HAP-1 (cell line): ENCODE measurements at regions not wholly inside any gene's neighbourhood (a gene's known extent, or its start where the extent isn't known, plus 50 kb on each side); places are given as distances from the start of the nearest gene placed in this dataset.

Source experiments
- DNase-seq, 2 experiments: peaks; one replicate each; pipeline ENCODE4 v3.0.0-alpha.2; 2016 to 2020; ENCODE audit warnings: low spot score in 2 of 2
- H3K27me3 ChIP-seq: fragments of 250-450 bp; sonication (Bioruptor Pico); 2 replicates; pipeline ENCODE4 v1.5.1; 2020; ENCODE audit warnings: low read depth, mild to moderate bottlenecking, moderate library complexity
- H3K36me3 ChIP-seq: fragments of 250-450 bp; sonication (Bioruptor Pico); replicated peaks from 2 replicates; pipeline ENCODE4 v1.5.1; 2020; ENCODE audit warnings: mild to moderate bottlenecking
- H3K4me1 ChIP-seq: fragments of 250-450 bp; sonication (Bioruptor Pico); 2 replicates; pipeline ENCODE4 v1.5.1; 2020; ENCODE audit warnings: mild to moderate bottlenecking
- H3K4me3 ChIP-seq: fragments of 250-450 bp; sonication (Bioruptor Pico); 2 replicates; pipeline ENCODE4 v1.5.1; 2020; ENCODE audit warnings: mild to moderate bottlenecking, moderate library complexity
- H3K9me3 ChIP-seq: fragments of 250-450 bp; sonication (Bioruptor Pico); 2 replicates; pipeline ENCODE4 v1.5.1; 2020; ENCODE audit warnings: mild to moderate bottlenecking, moderate library complexity
- in situ Hi-C: fragments of 300-500 bp; cut with MboI; formaldehyde crosslinking; loops from 3 replicates; pipeline ENCODE4 v1.14.3; 2020; ENCODE audit warnings: low sequenced_read_pairs, inconsistent platforms, mixed read lengths

DNA sequence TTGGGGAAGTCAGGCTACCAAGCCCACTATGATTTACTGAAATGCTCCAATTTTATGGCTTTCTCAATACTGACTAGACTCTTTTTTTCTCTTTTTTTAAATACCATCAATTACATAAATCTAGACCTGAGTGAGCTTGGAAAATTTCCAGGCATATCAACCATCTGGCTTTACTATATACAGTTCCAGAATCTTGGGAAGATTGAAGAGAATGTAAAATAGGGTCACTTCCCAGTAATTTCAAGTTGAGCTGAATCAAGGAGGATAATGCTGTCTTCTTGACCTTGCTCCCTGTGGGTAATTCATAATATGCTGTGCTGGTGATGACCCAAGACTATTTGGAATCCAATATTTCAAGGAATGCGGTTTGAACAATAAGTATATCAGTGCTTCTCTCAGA is 108.1 kb downstream of the MAP3K21 start:
- Histone ChIP-seq H3K36me3 (no peaks in the 10 kb centered on the region), H3K9me3 (no peaks in the 10 kb centered on the region), H3K27me3 (no peaks in the 10 kb centered on the region), H3K4me3 (no peak overlapping the region), H3K4me1 (no peaks in the 10 kb centered on the region)
- no peak for DNase-seq
- in situ Hi-C loops = loop anchor here (25.0 kb wide), 1 partner anchor 352 kb away; no protein-coding TSS in a partner anchor

DNA sequence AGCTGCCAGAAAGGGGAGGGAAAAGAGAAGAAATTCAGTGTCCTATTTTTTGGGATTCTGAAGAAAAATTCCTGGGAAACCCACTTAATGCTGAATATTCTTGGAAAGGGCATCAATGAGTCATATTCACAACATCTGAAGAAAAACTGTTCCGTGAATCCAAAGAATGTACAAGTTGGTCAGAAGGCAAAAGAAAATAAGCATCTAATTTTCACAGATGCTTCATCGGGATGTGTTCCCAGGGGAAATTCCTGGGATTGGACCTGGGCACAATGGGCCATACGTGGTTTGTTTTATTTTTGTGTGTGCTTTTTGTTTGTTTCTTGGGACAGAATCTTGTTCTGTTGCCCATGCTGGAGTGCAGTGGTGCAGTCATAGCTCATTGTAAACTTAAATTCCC is 112.2 kb downstream of the MAP3K21 start:
- no peak for DNase-seq
- no peaks in the 10 kb centered on the region; the same call in 1 of the 2 replicates for H3K9me3 ChIP-seq
- no peaks in the 10 kb centered on the region for H3K27me3 ChIP-seq
- in situ Hi-C loops = loop anchor here (25.0 kb wide), 1 partner anchor 348 kb away; no protein-coding TSS in a partner anchor
- no peaks in the 10 kb centered on the region for H3K36me3 ChIP-seq
- H3K4me1 ChIP-seq = no peaks in the 10 kb centered on the region
- no peak overlapping the region for H3K4me3 ChIP-seq

DNA sequence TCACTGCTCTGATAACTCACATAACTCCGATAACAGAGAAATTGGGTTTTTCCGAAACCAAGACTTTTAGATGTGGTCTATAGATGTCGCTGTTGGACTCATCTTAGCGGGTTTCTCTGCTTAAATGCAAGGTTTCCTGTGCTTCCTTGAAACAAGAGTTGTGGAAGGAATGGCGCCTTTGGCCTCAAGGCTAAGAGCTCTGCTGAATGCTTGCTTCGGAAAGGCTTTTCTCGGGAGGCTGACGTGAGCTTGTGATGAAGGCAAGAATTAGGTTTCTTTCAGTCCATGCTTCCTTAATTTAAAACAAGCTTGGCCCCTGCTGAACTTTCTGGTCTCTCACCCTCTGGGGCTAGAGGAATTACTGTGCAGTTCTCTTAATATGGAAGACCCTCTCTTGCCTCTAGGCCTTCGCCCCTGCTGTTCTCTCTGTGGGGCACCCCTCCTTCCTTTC is 113.5 kb downstream of the MAP3K21 start:
- in situ Hi-C loops = loop anchor here (25.0 kb wide), 1 partner anchor 346 kb away; no protein-coding TSS in a partner anchor
- Histone ChIP-seq H3K4me3 (no peak overlapping the region), H3K36me3 (no peaks in the 10 kb centered on the region), H3K4me1 (no peaks in the 10 kb centered on the region), H3K9me3 (no peaks in the 10 kb centered on the region; the same call in 1 of the 2 replicates), H3K27me3 (no peaks in the 10 kb centered on the region)
- DNase-seq = peak; percentile 49 to 64

DNA sequence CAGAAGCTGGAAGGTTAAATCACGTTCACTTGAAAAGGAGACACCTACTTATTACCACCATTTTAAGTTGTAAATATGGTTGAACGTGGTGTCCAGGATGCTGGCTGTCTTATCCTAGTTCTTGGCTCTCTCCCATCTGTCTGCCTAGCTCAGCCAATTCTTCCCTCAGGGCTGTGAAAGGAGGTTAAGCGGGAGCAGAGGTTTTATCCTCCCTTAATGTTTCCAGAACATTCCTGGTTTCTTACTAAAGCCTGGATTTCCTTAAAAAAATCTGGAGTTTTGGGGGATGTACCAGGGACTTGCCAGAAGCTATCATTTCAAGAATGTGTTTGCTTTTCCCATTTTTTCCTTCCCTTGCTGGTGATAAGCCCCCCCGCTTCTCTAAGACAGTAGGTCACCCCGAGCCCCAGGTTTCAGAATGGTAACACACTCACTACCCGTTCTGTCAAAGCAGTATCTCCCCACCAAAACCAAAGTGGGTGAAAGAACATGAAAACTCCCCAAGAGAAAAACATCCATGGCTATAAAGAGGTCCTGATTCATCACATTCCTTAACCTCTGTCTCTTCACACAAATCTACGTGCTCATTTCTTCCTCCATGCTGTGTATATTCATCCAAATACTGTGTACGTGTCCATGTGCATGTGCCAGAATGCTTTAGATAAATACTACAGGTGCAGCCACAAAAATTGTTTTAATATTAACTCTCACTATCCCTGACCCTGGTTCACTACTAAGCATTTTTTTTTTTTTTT is 114.7 kb downstream of the MAP3K21 start:
- Histone ChIP-seq H3K4me1 (no peaks in the 10 kb centered on the region), H3K27me3 (no peaks in the 10 kb centered on the region), H3K36me3 (no peaks in the 10 kb centered on the region), H3K4me3 (no peak overlapping the region), H3K9me3 (no peaks in the 10 kb centered on the region; the same call in 1 of the 2 replicates)
- no peak for DNase-seq
- in situ Hi-C loops = loop anchor here (25.0 kb wide), 1 partner anchor 345 kb away; no protein-coding TSS in a partner anchor

DNA sequence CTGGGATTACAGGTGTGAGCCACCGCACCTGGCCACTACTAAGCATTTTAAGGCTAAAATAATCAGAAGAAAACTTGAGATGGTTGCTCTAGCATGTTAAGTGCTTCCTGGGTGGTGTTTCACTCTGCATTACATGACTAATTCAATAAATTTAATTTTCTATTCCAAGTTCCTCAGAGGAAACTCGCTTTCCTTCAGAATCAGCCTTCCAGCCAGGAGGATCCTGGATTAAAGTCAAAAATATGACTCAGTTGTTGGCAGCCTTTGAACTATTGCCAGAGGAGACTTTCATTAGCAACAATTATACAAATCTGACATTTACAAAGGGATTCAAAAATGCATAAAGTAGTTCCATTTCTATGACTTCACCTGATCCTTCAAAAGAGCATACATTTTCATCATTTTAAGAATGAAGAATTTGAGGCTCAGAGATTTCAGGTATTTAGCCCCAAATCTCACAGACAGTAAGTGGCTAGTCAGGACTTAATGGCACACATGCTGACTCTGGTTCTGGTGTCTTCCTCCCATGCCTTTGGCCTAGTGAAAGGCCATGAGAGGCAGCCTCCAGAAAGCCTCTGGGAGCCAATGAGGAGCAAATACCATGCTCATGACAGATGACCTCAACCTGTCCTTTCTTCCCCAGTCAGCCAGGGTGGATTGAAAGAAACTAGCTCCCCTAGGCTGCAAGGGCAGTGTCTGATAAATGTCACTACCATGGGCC is 115.7 kb downstream of the MAP3K21 start:
- H3K36me3 ChIP-seq = no peaks in the 10 kb centered on the region
- in situ Hi-C loops = loop anchor here (25.0 kb wide), 1 partner anchor 344 kb away; no protein-coding TSS in a partner anchor
- no peaks in the 10 kb centered on the region for H3K27me3 ChIP-seq
- no peaks in the 10 kb centered on the region for H3K4me1 ChIP-seq
- H3K9me3 ChIP-seq = no peaks in the 10 kb centered on the region; the same call in 1 of the 2 replicates
- H3K4me3 ChIP-seq = no peak overlapping the region
- DNase-seq = no peak

DNA sequence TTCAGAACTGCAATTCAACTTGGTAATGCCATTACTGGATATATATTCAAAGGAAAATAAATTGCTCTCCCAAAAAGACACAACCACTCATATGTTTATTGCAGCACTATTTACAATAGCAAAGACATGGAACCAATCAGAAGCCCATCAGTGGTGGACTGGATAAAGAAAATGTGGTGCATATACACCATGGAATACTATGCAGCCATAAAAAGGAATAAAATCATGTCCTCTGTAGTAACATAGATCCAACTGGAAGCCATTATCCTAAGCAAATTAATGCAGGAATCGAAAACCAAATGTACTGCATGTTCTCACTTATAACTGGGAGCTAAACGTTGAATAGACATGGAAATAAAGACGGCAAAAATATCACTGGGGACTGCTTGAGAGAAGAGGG is 117.0 kb downstream of the MAP3K21 start:
- no peaks in the 10 kb centered on the region for H3K27me3 ChIP-seq
- H3K36me3 ChIP-seq = no peaks in the 10 kb centered on the region
- in situ Hi-C loops = loop anchor here (25.0 kb wide), 1 partner anchor 343 kb away; no protein-coding TSS in a partner anchor
- H3K4me1 ChIP-seq = no peaks in the 10 kb centered on the region
- DNase-seq = no peak
- no peak overlapping the region for H3K4me3 ChIP-seq
- no peaks in the 10 kb centered on the region; the same call in 1 of the 2 replicates for H3K9me3 ChIP-seq

DNA sequence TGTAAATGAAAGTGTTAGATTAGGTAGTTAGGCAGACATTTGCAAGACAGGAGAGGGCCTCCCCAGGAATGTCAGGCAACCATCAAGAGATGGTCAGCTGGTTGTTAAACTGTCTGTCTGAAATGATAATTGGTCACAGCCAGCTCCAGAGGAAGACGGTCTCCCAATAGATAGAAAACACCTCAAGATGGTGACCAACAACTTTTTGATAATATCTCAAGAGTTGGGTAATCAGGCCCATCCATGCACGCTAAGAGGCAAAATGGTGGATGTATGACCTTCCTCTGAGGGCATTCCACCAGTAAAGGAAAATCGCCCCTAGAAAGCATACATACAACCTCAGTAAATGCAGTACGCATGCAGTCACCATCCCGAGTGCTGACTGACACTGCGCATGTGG is 118.2 kb downstream of the MAP3K21 start:
- Histone ChIP-seq H3K27me3 (no peaks in the 10 kb centered on the region), H3K36me3 (no peaks in the 10 kb centered on the region), H3K4me3 (no peak overlapping the region), H3K9me3 (no peaks in the 10 kb centered on the region; the same call in 1 of the 2 replicates), H3K4me1 (no peaks in the 10 kb centered on the region)
- DNase-seq = no peak
- in situ Hi-C loops = loop anchor here (25.0 kb wide), 1 partner anchor 342 kb away; no protein-coding TSS in a partner anchor

DNA sequence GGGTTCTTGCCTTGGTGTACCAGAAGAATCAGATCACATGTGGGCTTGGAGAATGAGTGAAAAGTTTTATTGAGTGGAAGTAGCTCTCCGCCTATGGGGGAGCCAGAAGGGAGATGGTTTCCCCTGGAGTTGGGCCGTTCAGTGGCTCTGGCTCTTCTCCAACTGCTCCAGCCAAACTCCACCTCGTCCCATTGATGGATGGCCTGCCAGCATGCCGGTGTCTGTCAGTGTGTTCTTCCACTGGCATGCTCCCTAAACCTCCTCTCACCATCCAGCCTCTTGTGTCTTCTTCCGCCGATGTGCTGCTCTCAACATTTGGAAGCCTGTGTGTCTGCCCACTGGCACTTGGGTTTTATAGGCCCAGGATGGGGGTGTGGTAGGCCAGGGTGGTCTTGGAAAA is 119.4 kb downstream of the MAP3K21 start:
- Histone ChIP-seq H3K9me3 (no peaks in the 10 kb centered on the region; the same call in 1 of the 2 replicates), H3K4me1 (no peaks in the 10 kb centered on the region), H3K4me3 (no peak overlapping the region), H3K27me3 (no peaks in the 10 kb centered on the region), H3K36me3 (no peaks in the 10 kb centered on the region)
- in situ Hi-C loops = loop anchor here (25.0 kb wide), 1 partner anchor 340 kb away; no protein-coding TSS in a partner anchor
- no peak for DNase-seq

DNA sequence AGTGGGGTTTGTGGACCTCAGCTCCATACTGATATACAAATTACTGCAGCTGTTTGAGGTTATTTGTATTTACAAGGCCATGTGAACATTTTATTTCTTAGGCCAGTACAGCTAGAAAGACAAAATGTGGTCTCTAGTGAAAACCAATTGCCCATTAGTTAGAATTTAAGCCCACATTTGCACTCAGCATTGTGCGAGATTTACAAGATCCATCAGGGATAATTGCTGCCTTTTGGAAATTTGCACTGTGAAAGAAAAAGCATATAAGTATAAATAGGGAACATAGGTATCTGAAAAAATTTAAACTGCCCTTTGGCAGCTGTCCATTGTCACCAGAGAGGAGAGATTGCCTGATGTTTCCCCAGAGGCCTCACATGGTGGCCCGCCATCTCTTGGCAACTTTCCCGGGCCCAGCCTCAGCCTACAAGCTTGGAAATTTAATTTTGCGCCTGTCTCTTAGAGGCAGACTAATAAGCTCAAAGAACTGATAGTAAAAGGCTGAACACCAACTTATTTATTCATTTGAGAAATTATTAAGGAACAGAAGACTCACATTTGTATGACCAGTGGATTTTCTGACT is 120.7 kb downstream of the MAP3K21 start:
- H3K4me3 ChIP-seq = no peak overlapping the region
- peak in 1 of 2 experiments; percentile 25 for DNase-seq
- in situ Hi-C loops = loop anchor here (25.0 kb wide), 1 partner anchor 339 kb away; no protein-coding TSS in a partner anchor
- no peaks in the 10 kb centered on the region for H3K4me1 ChIP-seq
- no peaks in the 10 kb centered on the region; the same call in 1 of the 2 replicates for H3K9me3 ChIP-seq
- no peaks in the 10 kb centered on the region for H3K36me3 ChIP-seq
- H3K27me3 ChIP-seq = no peaks in the 10 kb centered on the region

DNA sequence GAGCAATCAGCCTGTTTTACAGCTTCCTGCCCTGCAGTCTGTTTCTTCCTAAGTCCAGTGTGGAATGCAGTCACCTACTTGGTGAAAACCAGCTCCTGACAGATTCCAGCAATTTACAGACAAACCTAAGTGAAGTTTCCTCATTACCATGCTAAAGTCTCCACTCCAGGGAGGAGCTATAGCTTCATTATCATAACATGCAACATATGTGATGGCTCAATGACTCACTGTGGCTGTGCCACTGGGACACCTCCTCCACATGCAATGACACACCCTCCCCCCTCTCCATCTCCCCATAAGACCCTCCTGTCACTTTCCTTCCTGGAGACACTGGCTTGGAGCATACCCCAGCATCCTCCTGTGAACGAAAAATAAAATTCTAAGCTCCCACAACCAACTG is 125.2 kb downstream of the MAP3K21 start:
- Histone ChIP-seq H3K4me3 (no peak overlapping the region), H3K36me3 (no peaks in the 10 kb centered on the region), H3K9me3 (no peaks in the 10 kb centered on the region), H3K4me1 (no peaks in the 10 kb centered on the region), H3K27me3 (no peaks in the 10 kb centered on the region)
- no peak for DNase-seq
- in situ Hi-C loops = no loop called here

DNA sequence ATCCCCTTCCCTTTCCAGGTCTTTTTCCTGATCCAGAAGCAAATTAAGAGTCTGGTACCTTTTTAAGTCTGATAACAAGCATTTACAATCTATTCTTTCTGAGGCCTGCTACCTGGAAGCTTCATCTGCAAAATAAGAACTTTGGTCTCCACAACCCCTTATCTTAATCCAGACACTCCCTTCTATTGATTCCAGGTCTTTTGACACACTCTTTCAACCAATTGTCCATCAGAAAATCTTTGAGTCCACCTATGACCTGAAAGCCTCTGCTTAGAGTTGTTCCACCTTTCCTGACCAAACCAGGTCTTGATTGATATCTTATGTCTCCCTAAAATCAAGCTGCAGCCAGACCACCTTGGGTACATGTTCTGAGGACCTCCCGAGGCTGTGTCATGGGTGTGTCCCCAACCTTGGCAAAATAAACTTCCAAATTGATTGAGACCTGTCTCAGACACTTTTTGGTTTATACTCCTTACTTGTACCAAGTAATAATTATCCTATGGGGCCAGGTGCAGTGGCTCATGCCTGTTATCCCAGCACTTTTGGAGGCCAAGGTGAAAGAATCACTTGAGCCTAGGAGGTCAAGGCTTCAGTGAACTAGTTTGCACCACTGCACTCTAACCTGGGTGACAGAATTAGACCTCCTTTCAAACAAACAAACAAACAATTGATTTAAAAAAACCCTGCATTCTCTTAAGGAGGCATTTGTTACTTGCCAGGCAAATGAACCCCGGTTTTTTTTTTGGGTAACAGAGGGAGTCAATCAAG is 126.1 kb downstream of the MAP3K21 start:
- in situ Hi-C loops = no loop called here
- no peaks in the 10 kb centered on the region for H3K27me3 ChIP-seq

DNA sequence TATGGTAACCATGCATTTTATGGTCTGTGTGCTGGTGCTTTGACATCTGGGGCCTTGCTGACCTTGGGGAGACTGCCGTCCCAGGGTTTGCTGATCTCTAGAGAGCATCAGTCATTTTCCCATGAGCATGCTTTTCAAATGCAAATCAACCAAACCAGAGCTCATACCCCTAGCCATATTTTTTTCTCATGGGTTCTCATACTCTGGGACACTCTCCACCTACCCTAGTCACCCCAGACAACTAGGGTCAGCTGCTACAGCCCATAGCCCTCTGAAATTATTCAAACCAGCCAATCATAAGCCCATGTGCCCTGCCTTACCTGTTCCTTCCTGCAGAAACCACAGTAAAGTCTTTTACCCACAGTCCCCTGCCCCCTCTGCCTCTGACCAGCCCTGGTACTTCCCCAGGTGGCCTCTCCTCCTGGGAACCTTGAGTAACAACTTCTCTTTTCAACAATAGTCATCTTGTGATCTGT is 132.0 kb downstream of the MAP3K21 start:
- H3K4me3 ChIP-seq = no peak overlapping the region
- in situ Hi-C loops = no loop called here
- H3K27me3 ChIP-seq = no peaks in the 10 kb centered on the region
- H3K9me3 ChIP-seq = no peaks in the 10 kb centered on the region
- DNase-seq = no peak
- no peaks in the 10 kb centered on the region for H3K36me3 ChIP-seq
- no peaks in the 10 kb centered on the region for H3K4me1 ChIP-seq

More for the DNA sequence above, 126.1 kb downstream of the MAP3K21 start:
- Histone ChIP-seq H3K4me1 (no peaks in the 10 kb centered on the region), H3K36me3 (no peaks in the 10 kb centered on the region), H3K9me3 (no peaks in the 10 kb centered on the region), H3K4me3 (no peak overlapping the region)
- DNase-seq = no peak

DNA sequence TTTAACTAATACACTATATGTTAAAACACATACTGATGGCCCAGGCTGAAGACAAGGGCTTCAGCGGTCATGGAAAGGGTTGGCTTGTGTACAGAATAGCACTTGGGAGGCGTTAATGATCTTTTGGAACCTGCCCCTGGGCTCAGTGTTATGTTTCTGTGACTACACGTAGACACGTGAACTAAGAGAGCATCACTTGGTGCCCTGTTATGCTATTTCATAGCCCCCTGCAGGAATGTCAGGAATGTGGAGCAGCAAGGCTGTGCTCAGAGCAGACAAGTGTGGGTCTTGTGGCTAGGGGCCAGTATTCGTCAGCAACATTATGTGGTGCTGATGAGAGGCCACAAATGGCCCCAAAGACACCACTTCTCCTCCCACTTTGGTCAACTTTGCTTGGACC is 132.4 kb downstream of the MAP3K21 start:
- Histone ChIP-seq H3K36me3 (no peaks in the 10 kb centered on the region), H3K4me3 (no peak overlapping the region), H3K4me1 (no peaks in the 10 kb centered on the region), H3K27me3 (no peaks in the 10 kb centered on the region), H3K9me3 (no peaks in the 10 kb centered on the region)
- in situ Hi-C loops = no loop called here
- DNase-seq = no peak
